K562 (cell line): ENCODE measurements at regions not wholly inside any gene's neighbourhood (a gene's known extent, or its start where the extent isn't known, plus 50 kb on each side); places are given as distances from the start of the nearest gene placed in this dataset.

Experiments
- ATAC-seq: fragments of 200-7000 bp; cut with Tn5 transposase; 3 replicates; pipeline ENCODE4 v1.9.1; 2020; ENCODE audit warnings: moderate library complexity
- BruUV-seq: library from RNA; stranded (reverse); fragments of 400-500 nt; replicated peaks from 2 replicates; lab custom pipeline; 2021; lab: Mats Ljungman, UMichigan
- CTCF ChIA-PET: fragments of 300-600 bp; formaldehyde crosslinking; extraction: SDS; loops from one replicate; lab custom pipeline; 2021; ENCODE audit warnings: low intra/inter-chr PET ratio; lab: Yijun Ruan, JAX
- POLR2A ChIA-PET: fragments of 300-600, 350-650 bp; sonication (Branson Sonifier 250); formaldehyde crosslinking; extraction: SDS; loops from one replicate; lab custom pipeline; 2021; ENCODE audit warnings: antibody characterized with exemption, inconsistent platforms; lab: Yijun Ruan, JAX
- DNase-seq, 4 experiments: peaks; one replicate each; pipeline versions ENCODE4 v3.0.0 to v3.0.0-alpha.2; 2011 to 2018; ENCODE audit warnings: low spot score in 3 of 4, mixed read lengths in 3 of 4; ENCODE audit errors: extremely low read depth in 1 of 4
- FAIRE-seq: peaks from 2 replicates; lab custom pipeline; 2011; peaks lifted over from hg19 to GRCh38; lab: Jason Lieb, UNC
- H2AFZ ChIP-seq: 2 replicates; pipeline ENCODE4 v1.6.0; 2011; ENCODE audit warnings: low read depth, low read length, control low read depth, inconsistent platforms
- H3K27ac ChIP-seq: fragments of 200-600 bp; 3 replicates; pipeline ENCODE4 v1.8.0; 2011; ENCODE audit warnings: low read depth, mild to moderate bottlenecking, control low read depth, inconsistent platforms, low read length, moderate library complexity, mixed read lengths; ENCODE audit errors: extremely low read depth
- H3K27me3 ChIP-seq, 2 experiments: fragments of 300-600 bp in 1 of 2; 2 replicates in 1 of 2; 3 replicates in 1 of 2; pipeline versions ENCODE4 v1.6.0 to v1.8.0; 2011; ENCODE audit warnings: inconsistent platforms in 2 of 2, low read length in 2 of 2, mild to moderate bottlenecking in 1 of 2, mixed read lengths in 1 of 2, moderate library complexity in 1 of 2; ENCODE audit not compliant: control insufficient read depth in 2 of 2, insufficient read depth in 2 of 2
- H3K36me3 ChIP-seq: fragments of 300-600 bp; 3 replicates; pipeline ENCODE4 v1.8.0; 2011; ENCODE audit warnings: mild to moderate bottlenecking, low read length, inconsistent platforms; ENCODE audit not compliant: control insufficient read depth, insufficient read depth
- H3K4me1 ChIP-seq, 2 experiments: fragments of 200-600 bp in 1 of 2; replicated peaks in 1 of 2; 2 replicates in 1 of 2; 3 replicates in 1 of 2; pipeline versions ENCODE4 v1.5.1 to v1.8.0; 2011; ENCODE audit warnings: inconsistent platforms in 2 of 2, low read length in 2 of 2, mild to moderate bottlenecking in 1 of 2, mixed read lengths in 1 of 2, moderate library complexity in 1 of 2; ENCODE audit not compliant: control insufficient read depth in 2 of 2, insufficient read depth in 2 of 2
- H3K4me2 ChIP-seq: 2 replicates; pipeline ENCODE4 v1.6.1; 2011; ENCODE audit warnings: low read length, control low read depth, inconsistent platforms, mixed read lengths; ENCODE audit not compliant: insufficient read depth
- H3K4me3 ChIP-seq: fragments of 200-600 bp; sonication (generic), shearing (Covaris generic); 2 replicates; pipeline ENCODE4 v1.5.1; 2016; ENCODE audit warnings: control low read depth, inconsistent platforms
- H3K79me2 ChIP-seq: fragments of 200-600 bp; 3 replicates; pipeline ENCODE4 v1.8.0; 2011; ENCODE audit warnings: low read length, inconsistent platforms; ENCODE audit not compliant: control insufficient read depth, insufficient read depth
- H3K9ac ChIP-seq, 2 experiments: 2 replicates each; pipeline versions ENCODE4 v1.6.0 to v1.6.1; 2011; ENCODE audit warnings: low read depth in 2 of 2, low read length in 2 of 2, control low read depth in 1 of 2, inconsistent platforms in 1 of 2, mild to moderate bottlenecking in 1 of 2, mixed read lengths in 1 of 2; ENCODE audit not compliant: insufficient read depth in 1 of 2
- H3K9me1 ChIP-seq: one replicate; pipeline ENCODE4 v1.6.0; 2011; ENCODE audit warnings: inconsistent platforms, mild to moderate bottlenecking, low read length, moderate library complexity; ENCODE audit not compliant: control insufficient read depth, insufficient read depth
- H3K9me3 ChIP-seq: replicated peaks from 2 replicates; pipeline ENCODE4 v1.5.1; 2011; ENCODE audit warnings: low read depth, low read length, inconsistent platforms; ENCODE audit not compliant: control insufficient read depth, insufficient read depth
- H4K20me1 ChIP-seq: replicated peaks from 2 replicates; pipeline ENCODE4 v1.6.1; 2011; ENCODE audit warnings: low read length, inconsistent platforms, mixed read lengths; ENCODE audit not compliant: control insufficient read depth, insufficient read depth
- CBFA2T2 ChIP-seq: fragments of 450-650 bp; conservative IDR thresholded peaks from 2 replicates; pipeline ENCODE4 v1.6.1; 2017; ENCODE audit warnings: mild to moderate bottlenecking
- DNMT1 ChIP-seq: fragments of 450-650 bp; IDR thresholded peaks from 2 replicates; pipeline ENCODE4 v1.6.1; 2016; ENCODE audit warnings: antibody characterized with exemption, mild to moderate bottlenecking
- FIP1L1 ChIP-seq: fragments of 200-400 bp; formaldehyde crosslinking; IDR thresholded peaks from 2 replicates; pipeline ENCODE4 v1.6.1; 2018; ENCODE audit warnings: mild to moderate bottlenecking, low read depth, low read length; ENCODE audit not compliant: poor library complexity, severe bottlenecking
- KAT7 ChIP-seq: sonication (generic); formaldehyde crosslinking; IDR thresholded peaks from 2 replicates; pipeline ENCODE4 v1.8.0; 2022; ENCODE audit warnings: missing genetic modification reagents, mild to moderate bottlenecking, borderline replicate concordance
- KAT8 ChIP-seq: fragments of 450-650 bp; IDR thresholded peaks from 2 replicates; pipeline ENCODE4 v1.6.1; 2016; ENCODE audit warnings: low read depth, mild to moderate bottlenecking
- MTA3 ChIP-seq: fragments of 450-650 bp; formaldehyde crosslinking; IDR thresholded peaks from 2 replicates; pipeline ENCODE4 v1.6.1; 2017; ENCODE audit warnings: mild to moderate bottlenecking, borderline replicate concordance
- PHF20 ChIP-seq: fragments of 450-650 bp; IDR thresholded peaks from 2 replicates; pipeline ENCODE4 v1.6.1; 2018; ENCODE audit not compliant: partially characterized antibody
- POLR2B ChIP-seq: fragments of 450-650 bp; IDR thresholded peaks from 2 replicates; pipeline ENCODE4 v1.6.1; 2018; ENCODE audit warnings: low read depth; ENCODE audit not compliant: partially characterized antibody
- RB1 ChIP-seq: fragments of 450-650 bp; IDR thresholded peaks from 2 replicates; pipeline ENCODE4 v1.6.1; 2017; ENCODE audit warnings: low read depth, mild to moderate bottlenecking
- SMAD1 ChIP-seq: fragments of 150-350 bp; IDR thresholded peaks from 2 replicates; pipeline ENCODE4 v1.6.1; 2014; ENCODE audit warnings: low read length, low read depth; ENCODE audit not compliant: partially characterized antibody
- ZNF232 ChIP-seq: sonication (generic); formaldehyde crosslinking; IDR thresholded peaks from 2 replicates; pipeline ENCODE4 v1.8.0; 2022; ENCODE audit warnings: mild to moderate bottlenecking, missing genetic modification reagents
- ZNF324 ChIP-seq: fragments of 250-450 bp; sonication (Bioruptor Pico); IDR thresholded peaks from 2 replicates; pipeline ENCODE4 v1.4.0; 2020; ENCODE audit warnings: mild to moderate bottlenecking
- WGBS: fragments of 100-300 bp; shearing (Covaris generic); methylation state at CpG from one replicate; pipeline ENCODE4 v1.1.6; 2016; ENCODE audit warnings: low coverage, mixed read lengths; ENCODE audit not compliant: insufficient coverage; ENCODE audit errors: missing lambda C conversion rate; 5-methylcytosine and 5-hydroxymethylcytosine counted together
- in situ Hi-C: fragments of 300-500 bp; cut with MboI; formaldehyde crosslinking; loops from 4 replicates; pipeline ENCODE4 v1.15.0; 2018; ENCODE audit warnings: inconsistent platforms, mixed read lengths
- intact Hi-C: fragments of 100-400 bp; cut with micrococcal nuclease; formaldehyde crosslinking; loops from 2 replicates; pipeline ENCODE4 v1.14.2; 2022
- TF ChIP-seq, protein P1 (sequence below): sonication (generic); formaldehyde crosslinking; IDR thresholded peaks from 2 replicates; pipeline ENCODE4 v1.8.0; 2022; ENCODE audit warnings: mild to moderate bottlenecking, missing genetic modification reagents
- TF ChIP-seq, protein P2 (sequence below): fragments of 250-450 bp; sonication (Bioruptor Pico); IDR thresholded peaks from 2 replicates; pipeline ENCODE4 v1.4.0; 2020; ENCODE audit warnings: mild to moderate bottlenecking, moderate library complexity
- TF ChIP-seq, protein P3 (sequence below): fragments of 250-450 bp; sonication (Bioruptor Pico); IDR thresholded peaks from 2 replicates; pipeline ENCODE4 v1.5.0; 2022; ENCODE audit warnings: mild to moderate bottlenecking

DNA sequence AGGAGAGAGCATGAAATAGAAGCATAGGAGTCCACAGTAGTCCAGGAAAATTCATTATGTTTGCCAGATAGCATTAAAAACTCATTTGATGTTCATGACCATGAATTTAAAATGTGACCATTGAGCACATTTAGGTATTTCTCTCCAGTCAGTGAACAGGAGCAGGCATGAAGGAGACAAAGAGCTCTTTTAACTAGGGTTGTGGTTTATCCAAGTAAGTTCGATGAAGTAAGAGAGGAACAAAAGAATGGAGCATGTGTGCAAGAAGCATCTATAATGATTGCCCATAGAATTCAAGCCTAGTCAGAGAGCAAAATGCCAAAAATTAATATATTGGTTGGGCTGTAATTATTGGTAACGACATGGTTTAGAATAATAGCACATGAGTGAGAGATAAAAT, 342.1 kb upstream of the CCDC54 start:
- H3K36me3 ChIP-seq, result no peaks in the 10 kb centered on the region
- no peak for FAIRE-seq
- in situ Hi-C loops, result no loop called here
- no peak for ATAC-seq
- no peak overlapping the region for H3K4me2 ChIP-seq
- no peaks in the 10 kb centered on the region for H4K20me1 ChIP-seq
- CTCF ChIA-PET, result no interaction called here
- no peak overlapping the region for H3K4me3 ChIP-seq
- H3K9me3 ChIP-seq, result no peaks in the 10 kb centered on the region
- no peaks in the 10 kb centered on the region for H3K27me3 ChIP-seq
- no peaks in the 10 kb centered on the region for H3K9me1 ChIP-seq
- no peak for DNase-seq
- POLR2A ChIA-PET, result no interaction called here
- H3K79me2 ChIP-seq, result no peaks in the 10 kb centered on the region
- TF ChIP-seq, protein P1, sequence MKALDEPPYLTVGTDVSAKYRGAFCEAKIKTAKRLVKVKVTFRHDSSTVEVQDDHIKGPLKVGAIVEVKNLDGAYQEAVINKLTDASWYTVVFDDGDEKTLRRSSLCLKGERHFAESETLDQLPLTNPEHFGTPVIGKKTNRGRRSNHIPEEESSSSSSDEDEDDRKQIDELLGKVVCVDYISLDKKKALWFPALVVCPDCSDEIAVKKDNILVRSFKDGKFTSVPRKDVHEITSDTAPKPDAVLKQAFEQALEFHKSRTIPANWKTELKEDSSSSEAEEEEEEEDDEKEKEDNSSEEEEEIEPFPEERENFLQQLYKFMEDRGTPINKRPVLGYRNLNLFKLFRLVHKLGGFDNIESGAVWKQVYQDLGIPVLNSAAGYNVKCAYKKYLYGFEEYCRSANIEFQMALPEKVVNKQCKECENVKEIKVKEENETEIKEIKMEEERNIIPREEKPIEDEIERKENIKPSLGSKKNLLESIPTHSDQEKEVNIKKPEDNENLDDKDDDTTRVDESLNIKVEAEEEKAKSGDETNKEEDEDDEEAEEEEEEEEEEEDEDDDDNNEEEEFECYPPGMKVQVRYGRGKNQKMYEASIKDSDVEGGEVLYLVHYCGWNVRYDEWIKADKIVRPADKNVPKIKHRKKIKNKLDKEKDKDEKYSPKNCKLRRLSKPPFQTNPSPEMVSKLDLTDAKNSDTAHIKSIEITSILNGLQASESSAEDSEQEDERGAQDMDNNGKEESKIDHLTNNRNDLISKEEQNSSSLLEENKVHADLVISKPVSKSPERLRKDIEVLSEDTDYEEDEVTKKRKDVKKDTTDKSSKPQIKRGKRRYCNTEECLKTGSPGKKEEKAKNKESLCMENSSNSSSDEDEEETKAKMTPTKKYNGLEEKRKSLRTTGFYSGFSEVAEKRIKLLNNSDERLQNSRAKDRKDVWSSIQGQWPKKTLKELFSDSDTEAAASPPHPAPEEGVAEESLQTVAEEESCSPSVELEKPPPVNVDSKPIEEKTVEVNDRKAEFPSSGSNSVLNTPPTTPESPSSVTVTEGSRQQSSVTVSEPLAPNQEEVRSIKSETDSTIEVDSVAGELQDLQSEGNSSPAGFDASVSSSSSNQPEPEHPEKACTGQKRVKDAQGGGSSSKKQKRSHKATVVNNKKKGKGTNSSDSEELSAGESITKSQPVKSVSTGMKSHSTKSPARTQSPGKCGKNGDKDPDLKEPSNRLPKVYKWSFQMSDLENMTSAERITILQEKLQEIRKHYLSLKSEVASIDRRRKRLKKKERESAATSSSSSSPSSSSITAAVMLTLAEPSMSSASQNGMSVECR, result no peak
- TF ChIP-seq DNMT1 (no peak), MTA3 (no peak), CBFA2T2 (no peak), ZNF324 (CRISPR knock-in tag) (no peak), SMAD1 (no peak), KAT8 (no peak), ZNF232 (CRISPR knock-in tag) (no peak), KAT7 (no peak), FIP1L1 (no peak), PHF20 (no peak), RB1 (no peak), POLR2B (no peak)
- TF ChIP-seq, protein P2, sequence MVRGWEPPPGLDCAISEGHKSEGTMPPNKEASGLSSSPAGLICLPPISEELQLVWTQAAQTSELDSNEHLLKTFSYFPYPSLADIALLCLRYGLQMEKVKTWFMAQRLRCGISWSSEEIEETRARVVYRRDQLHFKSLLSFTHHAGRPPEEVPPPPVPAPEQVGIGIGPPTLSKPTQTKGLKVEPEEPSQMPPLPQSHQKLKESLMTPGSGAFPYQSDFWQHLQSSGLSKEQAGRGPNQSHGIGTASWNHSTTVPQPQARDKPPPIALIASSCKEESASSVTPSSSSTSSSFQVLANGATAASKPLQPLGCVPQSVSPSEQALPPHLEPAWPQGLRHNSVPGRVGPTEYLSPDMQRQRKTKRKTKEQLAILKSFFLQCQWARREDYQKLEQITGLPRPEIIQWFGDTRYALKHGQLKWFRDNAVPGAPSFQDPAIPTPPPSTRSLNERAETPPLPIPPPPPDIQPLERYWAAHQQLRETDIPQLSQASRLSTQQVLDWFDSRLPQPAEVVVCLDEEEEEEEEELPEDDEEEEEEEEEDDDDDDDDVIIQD (CRISPR knock-in tag), result no peak
- TF ChIP-seq, protein P3, sequence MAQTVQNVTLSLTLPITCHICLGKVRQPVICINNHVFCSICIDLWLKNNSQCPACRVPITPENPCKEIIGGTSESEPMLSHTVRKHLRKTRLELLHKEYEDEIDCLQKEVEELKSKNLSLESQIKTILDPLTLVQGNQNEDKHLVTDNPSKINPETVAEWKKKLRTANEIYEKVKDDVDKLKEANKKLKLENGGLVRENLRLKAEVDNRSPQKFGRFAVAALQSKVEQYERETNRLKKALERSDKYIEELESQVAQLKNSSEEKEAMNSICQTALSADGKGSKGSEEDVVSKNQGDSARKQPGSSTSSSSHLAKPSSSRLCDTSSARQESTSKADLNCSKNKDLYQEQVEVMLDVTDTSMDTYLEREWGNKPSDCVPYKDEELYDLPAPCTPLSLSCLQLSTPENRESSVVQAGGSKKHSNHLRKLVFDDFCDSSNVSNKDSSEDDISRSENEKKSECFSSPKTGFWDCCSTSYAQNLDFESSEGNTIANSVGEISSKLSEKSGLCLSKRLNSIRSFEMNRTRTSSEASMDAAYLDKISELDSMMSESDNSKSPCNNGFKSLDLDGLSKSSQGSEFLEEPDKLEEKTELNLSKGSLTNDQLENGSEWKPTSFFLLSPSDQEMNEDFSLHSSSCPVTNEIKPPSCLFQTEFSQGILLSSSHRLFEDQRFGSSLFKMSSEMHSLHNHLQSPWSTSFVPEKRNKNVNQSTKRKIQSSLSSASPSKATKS (CRISPR knock-in tag), result no peak
- 9% methylated on average over 2 of the region's 2 CpGs for WGBS
- intact Hi-C loops, result no loop called here
- H2AFZ ChIP-seq, result no peak overlapping the region
- H3K27ac ChIP-seq, result no peak overlapping the region
- no peak overlapping the region for H3K9ac ChIP-seq
- no TSS peak for BruUV-seq
- no peaks in the 10 kb centered on the region for H3K4me1 ChIP-seq
